ENCODE measurements at regions not wholly inside any gene's neighbourhood (a gene's known extent, or its start where the extent isn't known, plus 50 kb on each side); places are given as distances from the start of the nearest gene placed in this dataset.

- TF ChIP-seq CTCF (conservative IDR thresholded peaks at IDR 0.05; ENCODE audit: low read depth, low read length) (no peak), EZH2 (IDR thresholded peaks at IDR 0.05; ENCODE audit: borderline replicate concordance, low read depth, low read length, poor library complexity, severe bottlenecking) (no peak)
Observed at GRCh38 chr2:105567996-105568494, 169.2 kb upstream of the FHL2 start.
